H1 (cell line): ENCODE measurements at regions not wholly inside any gene's neighbourhood (a gene's known extent, or its start where the extent isn't known, plus 50 kb on each side); places are given as distances from the start of the nearest gene placed in this dataset.

Experiments used
- CTCF ChIA-PET: fragments of 300-600 bp; sonication (Branson Sonifier 250); formaldehyde crosslinking; loops from one replicate; lab custom pipeline; 2021; ENCODE audit not compliant: partially characterized antibody; lab: Charles Lee
- POLR2A ChIA-PET: fragments of 300-600 bp; sonication (Branson Sonifier 250); formaldehyde crosslinking; loops from one replicate; lab custom pipeline; 2021; ENCODE audit warnings: inconsistent platforms; ENCODE audit not compliant: partially characterized antibody; lab: Charles Lee
- DNase-seq, 2 experiments: peaks; one replicate each; pipeline versions ENCODE4 v3.0.0 to v3.0.0-alpha.2; 2010 to 2022; ENCODE audit warnings: low spot score in 2 of 2, low read depth in 1 of 2, mixed read lengths in 1 of 2
- FAIRE-seq: peaks from 2 replicates; lab custom pipeline; 2011; peaks lifted over from hg19 to GRCh38; lab: Jason Lieb, UNC
- H2AFZ ChIP-seq: 2 replicates; pipeline ENCODE4 v1.8.1; 2012; ENCODE audit warnings: low read length, inconsistent platforms
- H2AK5ac ChIP-seq: 2 replicates; pipeline ENCODE4 v1.6.1; 2013; ENCODE audit warnings: low read depth, low read length
- H2BK120ac ChIP-seq: replicated peaks from 2 replicates; pipeline ENCODE3; 2013; ENCODE audit warnings: low read depth, low read length, inconsistent platforms
- H2BK12ac ChIP-seq: 2 replicates; pipeline ENCODE4 v1.6.1; 2013; ENCODE audit warnings: low read depth, low read length
- H2BK15ac ChIP-seq: 2 replicates; pipeline ENCODE4 v1.6.1; 2013; ENCODE audit warnings: low read length
- H2BK20ac ChIP-seq: 2 replicates; pipeline ENCODE4 v1.6.1; 2013; ENCODE audit warnings: low read length
- H2BK5ac ChIP-seq: 2 replicates; pipeline ENCODE4 v1.6.1; 2013; ENCODE audit warnings: low read depth, low read length
- H3K14ac ChIP-seq: 2 replicates; pipeline ENCODE4 v1.6.1; 2013; ENCODE audit warnings: inconsistent platforms; ENCODE audit not compliant: insufficient read length
- H3K18ac ChIP-seq: 2 replicates; pipeline ENCODE4 v1.6.1; 2013; ENCODE audit warnings: low read length; ENCODE audit errors: extremely low read depth
- H3K23ac ChIP-seq: 2 replicates; pipeline ENCODE4 v1.6.1; 2013; ENCODE audit warnings: inconsistent platforms; ENCODE audit not compliant: insufficient read length
- H3K23me2 ChIP-seq: 2 replicates; pipeline ENCODE4 v1.6.1; 2013; ENCODE audit warnings: low read depth, low read length
- H3K27ac ChIP-seq: 2 replicates; pipeline ENCODE4 v1.6.1; 2011; ENCODE audit warnings: low read depth, low read length, inconsistent platforms
- H3K27me3 ChIP-seq, 4 experiments: replicated peaks in 1 of 4; 1 replicate in 1 of 4; 2 replicates in 3 of 4; pipeline versions ENCODE4 v1.6.1 to v1.8.1; 2011 to 2013; ENCODE audit warnings: low read length in 3 of 4, mild to moderate bottlenecking in 3 of 4, inconsistent platforms in 2 of 4, mixed read lengths in 2 of 4, moderate library complexity in 1 of 4; ENCODE audit not compliant: control insufficient read depth in 3 of 4, insufficient read depth in 3 of 4; ENCODE audit errors: extremely low read depth in 1 of 4
- H3K36me3 ChIP-seq, 4 experiments: 2 replicates each; pipeline versions ENCODE4 v1.6.1 to v1.8.1; 2011 to 2013; ENCODE audit warnings: mild to moderate bottlenecking in 4 of 4, low read length in 3 of 4, moderate library complexity in 2 of 4, control low read depth in 1 of 4, inconsistent platforms in 1 of 4; ENCODE audit not compliant: insufficient read depth in 4 of 4, control insufficient read depth in 2 of 4
- H3K4ac ChIP-seq: replicated peaks from 2 replicates; pipeline ENCODE3; 2013; ENCODE audit warnings: low read length, low read depth, mixed read lengths, inconsistent platforms; ENCODE audit not compliant: insufficient read length
- H3K4me1 ChIP-seq, 4 experiments: replicated peaks in 1 of 4; 1 replicate in 1 of 4; 2 replicates in 3 of 4; pipeline versions ENCODE4 v1.6.1 to v1.8.1; 2011 to 2013; ENCODE audit warnings: low read length in 3 of 4, inconsistent platforms in 2 of 4, mixed read lengths in 1 of 4; ENCODE audit not compliant: insufficient read depth in 4 of 4, control insufficient read depth in 3 of 4
- H3K4me2 ChIP-seq, 2 experiments: 2 replicates each; pipeline versions ENCODE4 v1.6.1 to v1.8.1; 2011 to 2013; ENCODE audit warnings: low read depth in 2 of 2, low read length in 2 of 2, control low read depth in 1 of 2, inconsistent platforms in 1 of 2, mild to moderate bottlenecking in 1 of 2; ENCODE audit not compliant: insufficient read depth in 1 of 2
- H3K4me3 ChIP-seq, 4 experiments: fragments of 200-600, 300-600 bp in 1 of 4; sonication (generic), shearing (Covaris generic), sonication (Bioruptor Twin) in 1 of 4; 2 replicates each; pipeline versions ENCODE4 v1.5.1 to v1.8.1; 2011 to 2016; ENCODE audit warnings: low read length in 4 of 4, low read depth in 3 of 4, control low read depth in 2 of 4, inconsistent platforms in 2 of 4, mild to moderate bottlenecking in 2 of 4, mixed read lengths in 1 of 4, moderate library complexity in 1 of 4; ENCODE audit not compliant: insufficient read depth in 2 of 4; ENCODE audit errors: extremely low read depth in 1 of 4
- H3K56ac ChIP-seq: replicated peaks from 2 replicates; pipeline ENCODE3; 2013; ENCODE audit warnings: low read depth, mild to moderate bottlenecking, mixed read lengths, low read length, inconsistent platforms; ENCODE audit not compliant: insufficient read length
- H3K79me1 ChIP-seq: 2 replicates; pipeline ENCODE4 v1.6.1; 2013; ENCODE audit warnings: low read depth, low read length, control low read depth
- H3K79me2 ChIP-seq, 2 experiments: 2 replicates each; pipeline versions ENCODE4 v1.6.1 to v1.8.1; 2012 to 2013; ENCODE audit warnings: low read length in 2 of 2, mild to moderate bottlenecking in 2 of 2, inconsistent platforms in 1 of 2; ENCODE audit not compliant: insufficient read depth in 2 of 2, control insufficient read depth in 1 of 2
- H3K9ac ChIP-seq, 4 experiments: replicated peaks in 1 of 4; 1 replicate in 1 of 4; 2 replicates in 3 of 4; pipeline versions ENCODE4 v1.6.1 to v1.8.1; 2011 to 2013; ENCODE audit warnings: low read depth in 3 of 4, low read length in 3 of 4, control low read depth in 2 of 4, mild to moderate bottlenecking in 2 of 4, moderate library complexity in 2 of 4, inconsistent platforms in 1 of 4; ENCODE audit errors: extremely low read depth in 1 of 4
- H3K9me3 ChIP-seq, 2 experiments: 2 replicates each; pipeline versions ENCODE4 v1.6.1 to v1.8.1; 2012 to 2013; ENCODE audit warnings: mild to moderate bottlenecking in 2 of 2, moderate library complexity in 2 of 2, control low read depth in 1 of 2, inconsistent platforms in 1 of 2, low read depth in 1 of 2, low read length in 1 of 2, mixed read lengths in 1 of 2; ENCODE audit not compliant: insufficient read depth in 2 of 2
- H4K20me1 ChIP-seq, 2 experiments: replicated peaks in 1 of 2; 2 replicates each; pipeline versions ENCODE3 to v1.8.1; 2011 to 2013; ENCODE audit warnings: inconsistent platforms in 2 of 2, low read length in 2 of 2, mild to moderate bottlenecking in 1 of 2; ENCODE audit not compliant: insufficient read depth in 2 of 2, control insufficient read depth in 1 of 2
- H4K5ac ChIP-seq: 2 replicates; pipeline ENCODE4 v1.6.1; 2013; ENCODE audit warnings: low read length, low read depth, mixed read lengths, inconsistent platforms; ENCODE audit not compliant: insufficient read length
- H4K8ac ChIP-seq: 2 replicates; pipeline ENCODE4 v1.8.0; 2013; ENCODE audit warnings: mild to moderate bottlenecking, moderate library complexity, low read length, inconsistent platforms; ENCODE audit not compliant: insufficient read depth; ENCODE audit errors: extremely low read depth
- H4K91ac ChIP-seq: replicated peaks from 2 replicates; pipeline ENCODE3; 2013; ENCODE audit warnings: low read length, mixed read lengths, inconsistent platforms; ENCODE audit not compliant: insufficient read length
- BRCA1 ChIP-seq: IDR thresholded peaks from 2 replicates; pipeline ENCODE4 v1.6.1; 2012; ENCODE audit warnings: low read depth, low read length, improper control_type of control experiment
- CBX5 ChIP-seq: fragments of 300-800, 300-1000 bp; sonication (generic); IDR thresholded peaks from 2 replicates; pipeline ENCODE4 v1.7.1; 2016; ENCODE audit warnings: antibody characterized with exemption, low read length, low read depth
- CEBPB ChIP-seq: IDR thresholded peaks from 2 replicates; pipeline ENCODE4 v1.6.1; 2012; ENCODE audit warnings: low read depth, low read length
- CHD2 ChIP-seq: IDR thresholded peaks from 2 replicates; pipeline ENCODE4 v1.6.1; 2012; ENCODE audit warnings: low read length, improper control_type of control experiment
- CREB1 ChIP-seq: IDR thresholded peaks from 2 replicates; pipeline ENCODE4 v1.6.1; 2012; ENCODE audit warnings: inconsistent platforms
- KDM1A ChIP-seq: fragments of 200-600, 300-600 bp; sonication (generic); IDR thresholded peaks from 2 replicates; pipeline ENCODE4 v1.7.1; 2016; ENCODE audit warnings: mild to moderate bottlenecking, low read length, borderline replicate concordance
- RBBP5 ChIP-seq: IDR thresholded peaks from 2 replicates; pipeline ENCODE4 v1.7.1; 2012; ENCODE audit warnings: low read depth, mild to moderate bottlenecking, inconsistent platforms, low read length, moderate library complexity, borderline replicate concordance
- RXRA ChIP-seq: IDR thresholded peaks from 2 replicates; pipeline ENCODE4 v1.6.1; 2011; ENCODE audit warnings: low read depth, mild to moderate bottlenecking, low read length, moderate library complexity; ENCODE audit not compliant: insufficient read depth
- TCF12 ChIP-seq: IDR thresholded peaks from 2 replicates; pipeline ENCODE4 v1.6.1; 2011; ENCODE audit warnings: low read depth, mild to moderate bottlenecking, low read length
- YY1 ChIP-seq: IDR thresholded peaks from 2 replicates; pipeline ENCODE4 v1.6.1; 2011; ENCODE audit warnings: low read depth, mild to moderate bottlenecking, low read length
- WGBS, 2 experiments: shearing (Covaris generic) in 1 of 2; methylation state at CpG; one replicate each; pipeline versions ENCODE4 v1.1.6 to v1.1.7; 2013 to 2015; ENCODE audit warnings: low lambda C conversion rate in 2 of 2, mixed read lengths in 2 of 2, inconsistent platforms in 1 of 2, low coverage in 1 of 2, missing lambda C conversion rate in 1 of 2; ENCODE audit not compliant: insufficient replicate concordance in 2 of 2, insufficient coverage in 1 of 2, insufficient read length in 1 of 2; ENCODE audit errors: extremely low coverage in 1 of 2, missing lambda C conversion rate in 1 of 2; 5-methylcytosine and 5-hydroxymethylcytosine counted together
- TF ChIP-seq, protein P1 (sequence below): IDR thresholded peaks from 2 replicates; pipeline ENCODE4 v1.6.1; 2012; ENCODE audit warnings: low read length, inconsistent platforms
- TF ChIP-seq, protein P2 (sequence below), 3 experiments: IDR thresholded peaks; 1 replicate in 2 of 3; 2 replicates in 1 of 3; pipeline versions ENCODE4 v1.5.1 to v1.6.1; 2011; ENCODE audit warnings: low read length in 3 of 3, mild to moderate bottlenecking in 3 of 3, inconsistent platforms in 2 of 3, low read depth in 1 of 3, moderate library complexity in 1 of 3; ENCODE audit not compliant: insufficient read depth in 1 of 3; ENCODE audit errors: control extremely low read depth in 1 of 3

- H2BK15ac ChIP-seq: no peak overlapping the region
- H3K79me1 ChIP-seq: no peaks in the 10 kb centered on the region
- H3K4me2 ChIP-seq: no peak overlapping the region
- FAIRE-seq: no peak
- no peaks in the 10 kb centered on the region for H3K4me1 ChIP-seq
- no peaks in the 10 kb centered on the region for H3K23me2 ChIP-seq
- H4K20me1 ChIP-seq: no peaks in the 10 kb centered on the region
- H3K27me3 ChIP-seq: no peaks in the 10 kb centered on the region
- H3K4ac ChIP-seq: no peak overlapping the region
- no peak overlapping the region for H2BK12ac ChIP-seq
- H3K56ac ChIP-seq: no peak overlapping the region
- H3K9ac ChIP-seq: no peak overlapping the region
- H3K36me3 ChIP-seq: no peaks in the 10 kb centered on the region
- H4K5ac ChIP-seq: no peak overlapping the region
- no peak overlapping the region for H3K18ac ChIP-seq
- WGBS, 2 experiments: 89% methylated on average over 1 of the region's 1 CpG; no CpG with 5 or more reads in 1 of the 2 experiments
- H3K79me2 ChIP-seq: no peaks in the 10 kb centered on the region
- H3K14ac ChIP-seq: no peak overlapping the region
- no peak overlapping the region for H3K27ac ChIP-seq
- no peak overlapping the region for H2BK120ac ChIP-seq
- ChIA-PET CTCF (no interaction called here), POLR2A (interaction anchor here (1.3 kb wide), 1 partner anchor 21 kb away, joined by 3 read pairs; no protein-coding TSS in a partner anchor)
- no peak overlapping the region for H3K23ac ChIP-seq
- no peak overlapping the region for H4K91ac ChIP-seq
- no peak overlapping the region for H2AFZ ChIP-seq
- no peaks in the 10 kb centered on the region for H3K9me3 ChIP-seq
- H2BK5ac ChIP-seq: no peak overlapping the region
- no peak overlapping the region for H2AK5ac ChIP-seq
- H4K8ac ChIP-seq: no peak overlapping the region
- H2BK20ac ChIP-seq: no peak overlapping the region
- no peak overlapping the region for H3K4me3 ChIP-seq
- DNase-seq: no peak
- TF ChIP-seq RXRA: no peak
- no peak for TF ChIP-seq CHD2
- no peak for TF ChIP-seq CREB1
- TF ChIP-seq, protein P1, sequence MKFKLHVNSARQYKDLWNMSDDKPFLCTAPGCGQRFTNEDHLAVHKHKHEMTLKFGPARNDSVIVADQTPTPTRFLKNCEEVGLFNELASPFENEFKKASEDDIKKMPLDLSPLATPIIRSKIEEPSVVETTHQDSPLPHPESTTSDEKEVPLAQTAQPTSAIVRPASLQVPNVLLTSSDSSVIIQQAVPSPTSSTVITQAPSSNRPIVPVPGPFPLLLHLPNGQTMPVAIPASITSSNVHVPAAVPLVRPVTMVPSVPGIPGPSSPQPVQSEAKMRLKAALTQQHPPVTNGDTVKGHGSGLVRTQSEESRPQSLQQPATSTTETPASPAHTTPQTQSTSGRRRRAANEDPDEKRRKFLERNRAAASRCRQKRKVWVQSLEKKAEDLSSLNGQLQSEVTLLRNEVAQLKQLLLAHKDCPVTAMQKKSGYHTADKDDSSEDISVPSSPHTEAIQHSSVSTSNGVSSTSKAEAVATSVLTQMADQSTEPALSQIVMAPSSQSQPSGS: no peak
- TF ChIP-seq RBBP5: no peak
- TF ChIP-seq, protein P2, sequence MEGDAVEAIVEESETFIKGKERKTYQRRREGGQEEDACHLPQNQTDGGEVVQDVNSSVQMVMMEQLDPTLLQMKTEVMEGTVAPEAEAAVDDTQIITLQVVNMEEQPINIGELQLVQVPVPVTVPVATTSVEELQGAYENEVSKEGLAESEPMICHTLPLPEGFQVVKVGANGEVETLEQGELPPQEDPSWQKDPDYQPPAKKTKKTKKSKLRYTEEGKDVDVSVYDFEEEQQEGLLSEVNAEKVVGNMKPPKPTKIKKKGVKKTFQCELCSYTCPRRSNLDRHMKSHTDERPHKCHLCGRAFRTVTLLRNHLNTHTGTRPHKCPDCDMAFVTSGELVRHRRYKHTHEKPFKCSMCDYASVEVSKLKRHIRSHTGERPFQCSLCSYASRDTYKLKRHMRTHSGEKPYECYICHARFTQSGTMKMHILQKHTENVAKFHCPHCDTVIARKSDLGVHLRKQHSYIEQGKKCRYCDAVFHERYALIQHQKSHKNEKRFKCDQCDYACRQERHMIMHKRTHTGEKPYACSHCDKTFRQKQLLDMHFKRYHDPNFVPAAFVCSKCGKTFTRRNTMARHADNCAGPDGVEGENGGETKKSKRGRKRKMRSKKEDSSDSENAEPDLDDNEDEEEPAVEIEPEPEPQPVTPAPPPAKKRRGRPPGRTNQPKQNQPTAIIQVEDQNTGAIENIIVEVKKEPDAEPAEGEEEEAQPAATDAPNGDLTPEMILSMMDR (IDR thresholded peaks at IDR 0.05; ENCODE audit: control extremely low read depth in 1 of 3, insufficient read depth in 1 of 3, low read depth in 1 of 3, low read length in 3 of 3): no peak
- TF ChIP-seq YY1: no peak
- TF ChIP-seq TCF12: no peak
- TF ChIP-seq KDM1A: no peak
- no peak for TF ChIP-seq CBX5
- TF ChIP-seq BRCA1: no peak
- TF ChIP-seq CEBPB: no peak
Observed at GRCh38 chr2:216967889-216968288, 108.0 kb upstream of the TNP1 start.
